Right hindlimb (tissue), 1 donor: ENCODE measurements at regions not wholly inside any gene's neighbourhood (a gene's known extent, or its start where the extent isn't known, plus 50 kb on each side); places are given as distances from the start of the nearest gene placed in this dataset.
A peak's percentile ranks its signal among the peaks of the same experiment; 100 is the strongest.
"Not testable (repeated sequence)": the region's sequence is repeated elsewhere in the genome, so short reads cannot be mapped to it uniquely, and the experiment has no call there.

Source experiments
- DNase-seq: peaks from one replicate; pipeline ENCODE4 v3.0.0-alpha.2; 2018

GRCh38 chr16:59941594-59941993, 1207.5 kb upstream of the GOT2 start:
- no peak for DNase-seq

GRCh38 chr16:59920054-59920453, 1185.9 kb upstream of the GOT2 start:
- no peak for DNase-seq

GRCh38 chr16:59913666-59914065, 1179.5 kb upstream of the GOT2 start:
- DNase-seq: no peak

GRCh38 chr16:59909262-59909661, 1175.1 kb upstream of the GOT2 start:
- DNase-seq: no peak

GRCh38 chr16:59907611-59908010, 1173.5 kb upstream of the GOT2 start:
- DNase-seq: no peak

- peak; percentile 51 for DNase-seq
These were observed 1171.5 kb upstream of the GOT2 start for GRCh38 chr16:59905606-59906005.

GRCh38 chr16:59905131-59905530, 1171.0 kb upstream of the GOT2 start:
- DNase-seq: no peak

GRCh38 chr16:59899940-59900339, 1165.8 kb upstream of the GOT2 start:
- DNase-seq: no peak

GRCh38 chr16:59892376-59892775, 1158.3 kb upstream of the GOT2 start:
- no peak for DNase-seq

GRCh38 chr16:59887856-59888255, 1153.7 kb upstream of the GOT2 start:
- no peak for DNase-seq

- peak; percentile 83 for DNase-seq
These were observed 1151.9 kb upstream of the GOT2 start for GRCh38 chr16:59886021-59886420.

GRCh38 chr16:59881376-59881775, 1147.3 kb upstream of the GOT2 start:
- DNase-seq: no peak

- DNase-seq: no peak
These were observed 1146.5 kb upstream of the GOT2 start for GRCh38 chr16:59880611-59881010.

GRCh38 chr16:59878999-59879398, 1144.9 kb upstream of the GOT2 start:
- no peak for DNase-seq

- no peak for DNase-seq
These were observed 1144.4 kb upstream of the GOT2 start for GRCh38 chr16:59878479-59878878.

- DNase-seq: peak; percentile 16
These were observed 1131.0 kb upstream of the GOT2 start for GRCh38 chr16:59864981-59865666.

- no peak for DNase-seq
These were observed 1125.7 kb upstream of the GOT2 start for GRCh38 chr16:59859676-59860402.

- DNase-seq: no peak
These were observed 1120.8 kb upstream of the GOT2 start for GRCh38 chr16:59854846-59855439.

- DNase-seq: no peak
These were observed 1115.6 kb upstream of the GOT2 start for GRCh38 chr16:59849716-59850115.

- peak; percentile 45 for DNase-seq
These were observed 1114.2 kb upstream of the GOT2 start for GRCh38 chr16:59848296-59848695.

GRCh38 chr16:59840169-59840568, 1106.1 kb upstream of the GOT2 start:
- DNase-seq: no peak

- DNase-seq: no peak
These were observed 1092.7 kb upstream of the GOT2 start for GRCh38 chr16:59826767-59827166.

- not testable (repeated sequence) for DNase-seq
These were observed 1075.4 kb upstream of the GOT2 start for GRCh38 chr16:59809488-59809887.

- DNase-seq: no peak
These were observed 1049.1 kb upstream of the GOT2 start for GRCh38 chr16:59783191-59783590.
